ENCODE measurements at regions not wholly inside any gene's neighbourhood (a gene's known extent, or its start where the extent isn't known, plus 50 kb on each side); places are given as distances from the start of the nearest gene placed in this dataset.

GRCh38 chr5:124372457-124372856 lies 374.0 kb downstream of the ZNF608 start:
- H3K9me2 ChIP-seq = no peaks in the 10 kb centered on the region
- no peaks in the 10 kb centered on the region for H3K79me2 ChIP-seq (ENCODE audit: insufficient read depth)
- no peaks in the 10 kb centered on the region for H3K36me3 ChIP-seq (replicated peaks in 1 of 2; ENCODE audit: control insufficient read depth in 1 of 2, insufficient read depth in 2 of 2, low read length in 1 of 2)
- H4K20me1 ChIP-seq (ENCODE audit: insufficient read depth) = no peaks in the 10 kb centered on the region
- H3K27ac ChIP-seq (ENCODE audit: low read depth in 2 of 2, low read length in 1 of 2) = no peak overlapping the region
- H3K4me1 ChIP-seq (ENCODE audit: control insufficient read depth in 1 of 2, insufficient read depth in 2 of 2, low read depth in 1 of 2, low read length in 1 of 2) = peaks cover 0 to 2% of the 10 kb centered on the region in 2 experiments; a peak in 2 of 4 replicates
- TF ChIP-seq RCOR1 (IDR thresholded peaks at IDR 0.05; ENCODE audit: low read length) (no peak), EZH2phosphoT487 (IDR thresholded peaks at IDR 0.05; ENCODE audit: borderline replicate concordance, low read depth) (no peak), ELF1 (IDR thresholded peaks at IDR 0.05) (no peak), IRF3 (IDR thresholded peaks at IDR 0.05; ENCODE audit: low read depth, low read length) (no peak), TCF12 (IDR thresholded peaks at IDR 0.05) (peak; percentile 27; the same call in 1 of the 2 replicates)
- no peak for DNase-seq
- no peaks in the 10 kb centered on the region for H3F3A ChIP-seq (replicated peaks; ENCODE audit: insufficient read depth)
- POLR2A ChIA-PET = no interaction called here
- 71% methylated on average over 3 of the region's 4 CpGs for WGBS (ENCODE audit: low lambda C conversion rate)
- H3K4me2 ChIP-seq = no peak overlapping the region
- no peak overlapping the region for H3K9ac ChIP-seq
- CTCF ChIA-PET = no interaction called here
- H3K4me3 ChIP-seq (ENCODE audit: low read depth in 2 of 2, low read length in 1 of 2) = no peak overlapping the region
- H3K27me3 ChIP-seq (ENCODE audit: insufficient read depth) = no peaks in the 10 kb centered on the region
- H3K9me3 ChIP-seq = no peaks in the 10 kb centered on the region
- no peak overlapping the region for H2AFZ ChIP-seq (ENCODE audit: low read depth)

DNA sequence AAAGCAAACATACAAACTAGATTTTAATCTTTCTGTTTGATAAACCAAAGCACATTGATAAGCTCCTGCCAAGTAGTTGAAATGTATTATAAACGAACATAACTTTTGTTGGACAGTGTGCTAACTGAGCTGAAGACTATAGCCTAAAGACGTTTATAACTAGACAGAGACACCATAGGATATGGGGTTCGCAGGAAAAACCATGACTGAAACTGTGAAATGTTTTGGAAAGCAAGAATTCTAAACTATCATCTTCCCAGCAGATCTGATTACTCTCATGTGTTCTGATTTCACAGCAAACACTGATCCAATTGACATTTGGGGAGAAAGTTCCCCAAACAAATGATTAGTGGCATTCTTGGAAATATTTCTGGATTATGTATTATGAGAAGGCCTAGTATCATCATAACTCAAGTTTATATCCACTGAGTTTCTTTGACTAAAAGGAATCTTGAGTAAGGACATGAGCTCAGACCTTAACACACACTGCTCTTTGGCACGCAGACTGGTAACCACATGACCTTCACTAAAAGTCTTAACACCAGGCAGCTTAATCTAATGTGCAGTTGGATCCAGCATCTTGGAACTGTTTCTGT lies 375.2 kb downstream of the ZNF608 start:
- H4K20me1 ChIP-seq (ENCODE audit: insufficient read depth) = no peaks in the 10 kb centered on the region
- CTCF ChIA-PET = no interaction called here
- no peak overlapping the region for H3K27ac ChIP-seq (ENCODE audit: low read depth in 2 of 2, low read length in 1 of 2)

More for the DNA sequence above, 375.2 kb downstream of the ZNF608 start:
- Histone ChIP-seq H3K4me2 (no peak overlapping the region), H3K4me1 (ENCODE audit: control insufficient read depth in 1 of 2, insufficient read depth in 2 of 2, low read depth in 1 of 2, low read length in 1 of 2) (peaks cover 0 to 2% of the 10 kb centered on the region in 2 experiments; a peak in 2 of 4 replicates), H3K27me3 (ENCODE audit: insufficient read depth) (no peaks in the 10 kb centered on the region), H3K4me3 (ENCODE audit: low read depth in 2 of 2, low read length in 1 of 2) (no peak overlapping the region), H3K36me3 (replicated peaks in 1 of 2; ENCODE audit: control insufficient read depth in 1 of 2, insufficient read depth in 2 of 2, low read length in 1 of 2) (no peaks in the 10 kb centered on the region), H3K9me3 (no peaks in the 10 kb centered on the region), H3K9ac (no peak overlapping the region), H3K79me2 (ENCODE audit: insufficient read depth) (no peaks in the 10 kb centered on the region), H2AFZ (ENCODE audit: low read depth) (no peak overlapping the region), H3F3A (replicated peaks; ENCODE audit: insufficient read depth) (no peaks in the 10 kb centered on the region), H3K9me2 (no peaks in the 10 kb centered on the region)
- WGBS (ENCODE audit: low lambda C conversion rate) = 39% methylated on average over 4 of the region's 4 CpGs
- DNase-seq = no peak
- POLR2A ChIA-PET = interaction anchor here (0.6 kb wide), 1 partner anchor 1410 kb away, joined by 3 read pairs; no protein-coding TSS in a partner anchor
- no peak for TF ChIP-seq RAD21 (IDR thresholded peaks at IDR 0.05; ENCODE audit: low read length)
- TF ChIP-seq GATA2 (CRISPR knock-in tag; IDR thresholded peaks at IDR 0.05) = no peak
- no peak for TF ChIP-seq POLR2AphosphoS5 (IDR thresholded peaks at IDR 0.05; ENCODE audit: low read depth, low read length)
- no peak for TF ChIP-seq EP300 (IDR thresholded peaks at IDR 0.05; ENCODE audit: borderline replicate concordance in 1 of 2, low read depth in 1 of 2, low read length in 1 of 2)
- TF ChIP-seq MEF2A (IDR thresholded peaks at IDR 0.05; ENCODE audit: borderline replicate concordance, low read depth) = no peak
- TF ChIP-seq FOSL2 (IDR thresholded peaks at IDR 0.05; ENCODE audit: borderline replicate concordance, low read depth) = no peak
- TF ChIP-seq, protein P1, sequence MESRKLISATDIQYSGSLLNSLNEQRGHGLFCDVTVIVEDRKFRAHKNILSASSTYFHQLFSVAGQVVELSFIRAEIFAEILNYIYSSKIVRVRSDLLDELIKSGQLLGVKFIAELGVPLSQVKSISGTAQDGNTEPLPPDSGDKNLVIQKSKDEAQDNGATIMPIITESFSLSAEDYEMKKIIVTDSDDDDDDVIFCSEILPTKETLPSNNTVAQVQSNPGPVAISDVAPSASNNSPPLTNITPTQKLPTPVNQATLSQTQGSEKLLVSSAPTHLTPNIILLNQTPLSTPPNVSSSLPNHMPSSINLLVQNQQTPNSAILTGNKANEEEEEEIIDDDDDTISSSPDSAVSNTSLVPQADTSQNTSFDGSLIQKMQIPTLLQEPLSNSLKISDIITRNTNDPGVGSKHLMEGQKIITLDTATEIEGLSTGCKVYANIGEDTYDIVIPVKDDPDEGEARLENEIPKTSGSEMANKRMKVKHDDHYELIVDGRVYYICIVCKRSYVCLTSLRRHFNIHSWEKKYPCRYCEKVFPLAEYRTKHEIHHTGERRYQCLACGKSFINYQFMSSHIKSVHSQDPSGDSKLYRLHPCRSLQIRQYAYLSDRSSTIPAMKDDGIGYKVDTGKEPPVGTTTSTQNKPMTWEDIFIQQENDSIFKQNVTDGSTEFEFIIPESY (IDR thresholded peaks at IDR 0.05; ENCODE audit: borderline replicate concordance, low read depth) = no peak
- no peak for TF ChIP-seq RXRA (IDR thresholded peaks at IDR 0.05; ENCODE audit: borderline replicate concordance, low read depth)
- TF ChIP-seq MXI1 (IDR thresholded peaks at IDR 0.05; ENCODE audit: low read depth, low read length) = no peak

Measured in SK-N-SH (cell line).